HepG2 (cell line): ENCODE measurements at regions not wholly inside any gene's neighbourhood (a gene's known extent, or its start where the extent isn't known, plus 50 kb on each side); places are given as distances from the start of the nearest gene placed in this dataset.

Experiments
- ATAC-seq: fragments of 200-7000 bp; cut with Tn5 transposase; 3 replicates; pipeline ENCODE4 v1.9.1; 2020; ENCODE audit warnings: mild to moderate bottlenecking, moderate library complexity
- BruUV-seq: library from RNA; stranded (reverse); fragments of 400-500 nt; replicated peaks from 2 replicates; lab custom pipeline; 2021; lab: Mats Ljungman, UMichigan
- CTCF ChIA-PET: fragments of 300-600 bp; formaldehyde crosslinking; extraction: SDS; loops from one replicate; lab custom pipeline; 2021; ENCODE audit warnings: low total read pairs, inconsistent platforms, low intra/inter-chr PET ratio; lab: Yijun Ruan, JAX
- POLR2A ChIA-PET: fragments of 350-600 bp; sonication (Branson Sonifier 250); formaldehyde crosslinking; loops from one replicate; lab custom pipeline; 2020; ENCODE audit warnings: antibody characterized with exemption, inconsistent platforms; lab: Yijun Ruan, JAX
- DNase-seq: peaks from one replicate; pipeline ENCODE4 v3.0.0-alpha.2; 2015; ENCODE audit warnings: low spot score
- FAIRE-seq: peaks from 3 replicates; lab custom pipeline; 2011; peaks lifted over from hg19 to GRCh38; lab: Jason Lieb, UNC
- H2AFZ ChIP-seq: one replicate; pipeline ENCODE4 v1.6.1; 2011; ENCODE audit warnings: low read length, inconsistent platforms
- H3K27ac ChIP-seq: fragments of 300-600 bp; 3 replicates; pipeline ENCODE4 v1.8.0; 2011; ENCODE audit warnings: mixed run types, mild to moderate bottlenecking, mixed read lengths, low read length, inconsistent platforms; ENCODE audit not compliant: insufficient read depth; ENCODE audit errors: extremely low read length
- H3K27me3 ChIP-seq, 2 experiments: fragments of 200-600 bp in 1 of 2; 2 replicates in 1 of 2; 3 replicates in 1 of 2; pipeline versions ENCODE4 v1.6.0 to v1.8.0; 2011; ENCODE audit warnings: low read length in 2 of 2, mild to moderate bottlenecking in 2 of 2, moderate library complexity in 2 of 2, inconsistent platforms in 1 of 2; ENCODE audit not compliant: insufficient read depth in 2 of 2, control insufficient read depth in 1 of 2
- H3K36me3 ChIP-seq, 2 experiments: fragments of 200-600 bp in 1 of 2; replicated peaks in 1 of 2; 2 replicates in 1 of 2; 3 replicates in 1 of 2; pipeline versions ENCODE4 v1.5.1 to v1.8.0; 2011; ENCODE audit warnings: low read length in 2 of 2, inconsistent platforms in 1 of 2; ENCODE audit not compliant: insufficient read depth in 2 of 2, control insufficient read depth in 1 of 2
- H3K4me1 ChIP-seq: 2 replicates; pipeline ENCODE4 v1.5.1; 2012; ENCODE audit warnings: low read length, inconsistent platforms; ENCODE audit not compliant: insufficient read depth
- H3K4me2 ChIP-seq: 2 replicates; pipeline ENCODE4 v1.6.0; 2011; ENCODE audit warnings: low read depth, low read length, inconsistent platforms
- H3K4me3 ChIP-seq, 3 experiments: fragments of 200-600 bp in 1 of 3; sonication (generic), shearing (Covaris generic) in 1 of 3; replicated peaks in 1 of 3; 2 replicates each; pipeline ENCODE4 v1.5.1; 2011 to 2016; ENCODE audit warnings: low read length in 3 of 3, inconsistent platforms in 2 of 3, low read depth in 2 of 3, mild to moderate bottlenecking in 2 of 3, control low read depth in 1 of 3, mixed read lengths in 1 of 3; ENCODE audit not compliant: insufficient read depth in 1 of 3
- H3K79me2 ChIP-seq: one replicate; pipeline ENCODE4 v1.6.1; 2011; ENCODE audit warnings: low read length, inconsistent platforms; ENCODE audit not compliant: insufficient read depth
- H3K9ac ChIP-seq: 2 replicates; pipeline ENCODE4 v1.6.0; 2011; ENCODE audit warnings: mild to moderate bottlenecking, low read depth, low read length, inconsistent platforms; ENCODE audit not compliant: insufficient read depth
- H3K9me3 ChIP-seq: 2 replicates; pipeline ENCODE4 v1.5.1; 2012; ENCODE audit warnings: mild to moderate bottlenecking, low read length
- H4K20me1 ChIP-seq: 2 replicates; pipeline ENCODE4 v1.6.0; 2011; ENCODE audit warnings: inconsistent platforms, mild to moderate bottlenecking, low read length, moderate library complexity; ENCODE audit not compliant: insufficient read depth
- ARNT2 ChIP-seq: sonication (generic); formaldehyde crosslinking; IDR thresholded peaks from 2 replicates; pipeline ENCODE4 v1.8.0; 2022; ENCODE audit warnings: mild to moderate bottlenecking, low read depth, missing genetic modification reagents, moderate library complexity
- CEBPZ ChIP-seq: IDR thresholded peaks from 2 replicates; pipeline ENCODE4 v1.6.1; 2012; ENCODE audit warnings: low read length, improper control_type of control experiment
- DBP ChIP-seq: sonication (generic); formaldehyde crosslinking; IDR thresholded peaks from 2 replicates; pipeline ENCODE4 v1.4.0; 2020; ENCODE audit warnings: missing genetic modification reagents; ENCODE audit errors: not compliant biosample characterization
- HIC2 ChIP-seq: sonication (generic); formaldehyde crosslinking; IDR thresholded peaks from 2 replicates; pipeline ENCODE4 v1.9.0; 2022; ENCODE audit warnings: low read depth, missing genetic modification reagents
- HNRNPK ChIP-seq: fragments of 200-400 bp; formaldehyde crosslinking; IDR thresholded peaks from 2 replicates; pipeline ENCODE4 v1.6.1; 2018; ENCODE audit warnings: low read length, low read depth, moderate library complexity, mild to moderate bottlenecking; ENCODE audit not compliant: poor library complexity, severe bottlenecking
- PTBP1 ChIP-seq: fragments of 200-400 bp; formaldehyde crosslinking; IDR thresholded peaks from 2 replicates; pipeline ENCODE4 v1.6.1; 2018; ENCODE audit warnings: low read length, low read depth; ENCODE audit not compliant: poor library complexity, severe bottlenecking
- TMF1 ChIP-seq: sonication (generic); formaldehyde crosslinking; IDR thresholded peaks from 2 replicates; pipeline ENCODE4 v1.8.1; 2022; ENCODE audit warnings: low read depth, missing genetic modification reagents
- ZMAT5 ChIP-seq: sonication (generic); formaldehyde crosslinking; IDR thresholded peaks from 2 replicates; pipeline ENCODE4 v1.5.0; 2020; ENCODE audit warnings: mild to moderate bottlenecking, low read depth, missing genetic modification reagents, borderline replicate concordance
- ZNF331 ChIP-seq: sonication (generic); formaldehyde crosslinking; IDR thresholded peaks from 2 replicates; pipeline ENCODE4 v1.4.0; 2020; ENCODE audit warnings: missing genetic modification reagents
- ZNF580 ChIP-seq: IDR thresholded peaks from 2 replicates; pipeline ENCODE4 v1.6.1; 2016; ENCODE audit warnings: low read depth, borderline replicate concordance
- ZNF687 ChIP-seq: sonication (generic); formaldehyde crosslinking; IDR thresholded peaks from 2 replicates; pipeline ENCODE4 v1.5.1; 2020; ENCODE audit warnings: mild to moderate bottlenecking, missing genetic modification reagents, moderate library complexity
- WGBS: methylation state at CpG from one replicate; pipeline ENCODE4 v1.1.6; 2017; ENCODE audit warnings: low lambda C conversion rate; 5-methylcytosine and 5-hydroxymethylcytosine counted together
- in situ Hi-C: cut with HindIII; loops from 2 replicates; pipeline ENCODE4 v1.10.0; 2017; ENCODE audit warnings: low pct_unique_long_range_greater_than_20kb; ENCODE audit not compliant: extremely low pct_ligation_motif_present
- intact Hi-C: fragments of 100-400 bp; cut with micrococcal nuclease; formaldehyde crosslinking; loops from one replicate; pipeline ENCODE4 v1.10.0; 2022; ENCODE audit not compliant: unreplicated experiment

GRCh38 chr12:39116861-39117260, 211.5 kb upstream of the CPNE8 start (continued):
- TF ChIP-seq DBP (CRISPR knock-in tag) (no peak), ZNF687 (CRISPR knock-in tag) (no peak)

GRCh38 chr12:39112064-39112463, 206.7 kb upstream of the CPNE8 start:
- WGBS, result 2% methylated on average over 5 of the region's 5 CpGs
- TF ChIP-seq HIC2 (no peak), ZNF331 (CRISPR knock-in tag) (no peak), ZMAT5 (CRISPR knock-in tag) (no peak), HNRNPK (no peak), CEBPZ (no peak), PTBP1 (no peak), TMF1 (CRISPR knock-in tag) (no peak), ARNT2 (CRISPR knock-in tag) (no peak), ZNF580 (no peak)

More at GRCh38 chr12:39112064-39112463, 206.7 kb upstream of the CPNE8 start:
- Histone ChIP-seq H3K4me2 (no peak overlapping the region), H3K4me3 (no peak overlapping the region), H4K20me1 (no peaks in the 10 kb centered on the region), H3K9ac (no peak overlapping the region), H3K9me3 (no peaks in the 10 kb centered on the region), H3K27me3 (no peaks in the 10 kb centered on the region), H3K79me2 (no peaks in the 10 kb centered on the region), H2AFZ (no peak overlapping the region), H3K36me3 (no peaks in the 10 kb centered on the region), H3K27ac (no peak overlapping the region), H3K4me1 (no peaks in the 10 kb centered on the region)
- POLR2A ChIA-PET, result no interaction called here
- CTCF ChIA-PET, result no interaction called here
- ATAC-seq (no peak), FAIRE-seq (no peak), DNase-seq (no peak)
- intact Hi-C loops (no loop called here), in situ Hi-C loops (loop anchor here (25.0 kb wide), 1 partner anchor 775 kb away; no protein-coding TSS in a partner anchor)
- no TSS peak for BruUV-seq
